ENCODE measurements at regions not wholly inside any gene's neighbourhood (a gene's known extent, or its start where the extent isn't known, plus 50 kb on each side); places are given as distances from the start of the nearest gene placed in this dataset.

GRCh38 chr13:90135558-90135957 lies 1211.9 kb upstream of the MIR17HG start:
- CTCF ChIA-PET: no interaction called here
- TF ChIP-seq, protein P1, sequence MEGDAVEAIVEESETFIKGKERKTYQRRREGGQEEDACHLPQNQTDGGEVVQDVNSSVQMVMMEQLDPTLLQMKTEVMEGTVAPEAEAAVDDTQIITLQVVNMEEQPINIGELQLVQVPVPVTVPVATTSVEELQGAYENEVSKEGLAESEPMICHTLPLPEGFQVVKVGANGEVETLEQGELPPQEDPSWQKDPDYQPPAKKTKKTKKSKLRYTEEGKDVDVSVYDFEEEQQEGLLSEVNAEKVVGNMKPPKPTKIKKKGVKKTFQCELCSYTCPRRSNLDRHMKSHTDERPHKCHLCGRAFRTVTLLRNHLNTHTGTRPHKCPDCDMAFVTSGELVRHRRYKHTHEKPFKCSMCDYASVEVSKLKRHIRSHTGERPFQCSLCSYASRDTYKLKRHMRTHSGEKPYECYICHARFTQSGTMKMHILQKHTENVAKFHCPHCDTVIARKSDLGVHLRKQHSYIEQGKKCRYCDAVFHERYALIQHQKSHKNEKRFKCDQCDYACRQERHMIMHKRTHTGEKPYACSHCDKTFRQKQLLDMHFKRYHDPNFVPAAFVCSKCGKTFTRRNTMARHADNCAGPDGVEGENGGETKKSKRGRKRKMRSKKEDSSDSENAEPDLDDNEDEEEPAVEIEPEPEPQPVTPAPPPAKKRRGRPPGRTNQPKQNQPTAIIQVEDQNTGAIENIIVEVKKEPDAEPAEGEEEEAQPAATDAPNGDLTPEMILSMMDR (IDR thresholded peaks at IDR 0.05; ENCODE audit: low read depth, low read length): no peak
- POLR2A ChIA-PET: no interaction called here

DNA sequence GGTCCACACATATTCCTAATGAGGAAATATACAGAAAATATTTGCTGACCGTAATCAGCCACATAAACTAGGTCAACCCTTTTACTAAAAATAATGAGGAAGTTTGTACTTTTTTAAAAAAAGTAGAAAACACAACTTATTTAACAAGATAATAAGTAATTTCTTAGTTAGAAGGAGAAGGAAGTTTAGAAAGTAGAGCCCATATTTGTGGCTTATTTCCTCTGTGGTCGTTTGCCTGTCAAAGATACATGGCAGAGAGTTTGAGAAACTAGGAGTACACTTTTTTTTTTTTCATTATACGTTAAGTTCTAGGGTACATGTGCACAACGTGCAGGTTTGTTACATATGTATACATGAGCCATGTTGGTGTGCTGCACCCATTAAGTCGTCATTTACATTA lies 1205.2 kb upstream of the MIR17HG start:
- ChIA-PET POLR2A (no interaction called here), CTCF (no interaction called here)
- Histone ChIP-seq H3K27me3 (ENCODE audit: control insufficient read depth, insufficient read depth, low read length) (no peaks in the 10 kb centered on the region), H3K4me3 (ENCODE audit: low read depth, low read length) (no peak overlapping the region), H3K9me3 (ENCODE audit: control insufficient read depth, insufficient read depth, low read length) (no peaks in the 10 kb centered on the region), H3K27ac (ENCODE audit: low read depth, low read length) (no peak overlapping the region)
- DNase-seq (ENCODE audit: low read depth, low spot score): no peak
- TF ChIP-seq, protein P1 (IDR thresholded peaks at IDR 0.05; ENCODE audit: low read depth, low read length): no peak

More at GRCh38 chr13:90135558-90135957, 1211.9 kb upstream of the MIR17HG start:
- H3K4me3 ChIP-seq (ENCODE audit: low read depth, low read length): no peak overlapping the region
- H3K27me3 ChIP-seq (ENCODE audit: control insufficient read depth, insufficient read depth, low read length): no peaks in the 10 kb centered on the region
- H3K27ac ChIP-seq (ENCODE audit: low read depth, low read length): no peak overlapping the region
- no peaks in the 10 kb centered on the region for H3K9me3 ChIP-seq (ENCODE audit: control insufficient read depth, insufficient read depth, low read length)
- no peak for DNase-seq (ENCODE audit: low read depth, low spot score)

GRCh38 chr13:90154311-90154960 lies 1193.1 kb upstream of the MIR17HG start:
- TF ChIP-seq, protein P1 (IDR thresholded peaks at IDR 0.05; ENCODE audit: low read depth, low read length): no peak
- no peak overlapping the region for H3K4me3 ChIP-seq (ENCODE audit: low read depth, low read length)
- ChIA-PET POLR2A (no interaction called here), CTCF (no interaction called here)
- no peaks in the 10 kb centered on the region for H3K9me3 ChIP-seq (ENCODE audit: control insufficient read depth, insufficient read depth, low read length)
- DNase-seq (ENCODE audit: low read depth, low spot score): no peak
- no peaks in the 10 kb centered on the region for H3K27me3 ChIP-seq (ENCODE audit: control insufficient read depth, insufficient read depth, low read length)
- no peak overlapping the region for H3K27ac ChIP-seq (ENCODE audit: low read depth, low read length)

DNA sequence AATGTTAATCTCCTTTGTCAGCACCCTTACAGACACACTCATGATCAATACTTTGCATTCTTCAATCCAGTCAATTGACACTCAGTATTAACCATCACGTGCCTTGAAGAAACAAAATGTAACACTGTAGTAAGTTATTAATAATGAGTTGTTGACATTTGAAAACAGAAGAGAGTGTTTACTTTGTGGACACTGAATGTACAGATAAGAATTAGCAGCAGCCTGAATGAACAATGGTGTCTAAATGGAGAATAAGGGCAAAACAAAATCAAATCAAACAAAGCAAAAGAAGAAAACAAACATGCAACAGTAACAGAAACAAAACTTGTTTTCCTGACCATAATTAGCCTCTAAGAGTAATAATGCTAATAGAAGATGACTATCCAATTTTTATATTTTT lies 1191.1 kb upstream of the MIR17HG start:
- DNase-seq (ENCODE audit: low read depth, low spot score): no peak
- Histone ChIP-seq H3K9me3 (ENCODE audit: control insufficient read depth, insufficient read depth, low read length) (no peaks in the 10 kb centered on the region), H3K27ac (ENCODE audit: low read depth, low read length) (no peak overlapping the region), H3K27me3 (ENCODE audit: control insufficient read depth, insufficient read depth, low read length) (no peaks in the 10 kb centered on the region), H3K4me3 (ENCODE audit: low read depth, low read length) (no peak overlapping the region)
- POLR2A ChIA-PET: no interaction called here
- TF ChIP-seq, protein P1 (IDR thresholded peaks at IDR 0.05; ENCODE audit: low read depth, low read length): no peak
- CTCF ChIA-PET: no interaction called here

DNA sequence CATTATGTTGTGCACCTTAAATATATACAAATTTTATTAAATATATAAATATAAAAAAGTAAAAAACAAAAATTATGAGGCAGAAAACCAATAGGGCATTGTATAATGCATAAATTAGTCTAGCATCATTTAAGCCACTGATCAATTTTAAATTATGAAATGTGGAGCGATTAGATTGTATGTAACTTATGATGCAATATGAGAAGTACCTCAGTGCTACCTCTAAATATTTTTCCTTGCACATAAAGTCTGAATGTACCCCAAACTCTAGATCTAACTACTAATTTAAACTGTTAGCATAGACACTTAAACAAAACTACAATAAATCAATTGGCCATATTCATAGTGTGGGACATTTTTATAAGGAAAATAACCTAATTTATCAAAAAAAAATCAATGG lies 1178.5 kb upstream of the MIR17HG start:
- ChIA-PET POLR2A (no interaction called here), CTCF (no interaction called here)
- no peaks in the 10 kb centered on the region for H3K27me3 ChIP-seq (ENCODE audit: control insufficient read depth, insufficient read depth, low read length)
- no peak for DNase-seq (ENCODE audit: low read depth, low spot score)
- no peak overlapping the region for H3K27ac ChIP-seq (ENCODE audit: low read depth, low read length)
- no peaks in the 10 kb centered on the region for H3K9me3 ChIP-seq (ENCODE audit: control insufficient read depth, insufficient read depth, low read length)
- H3K4me3 ChIP-seq (ENCODE audit: low read depth, low read length): no peak overlapping the region
- TF ChIP-seq, protein P1 (IDR thresholded peaks at IDR 0.05; ENCODE audit: low read depth, low read length): no peak

Measured in AG04450 (cell line).